Thyroid gland (tissue), 4 donors: ENCODE measurements at regions not wholly inside any gene's neighbourhood (a gene's known extent, or its start where the extent isn't known, plus 50 kb on each side); places are given as distances from the start of the nearest gene placed in this dataset.

Experiments used
- DNase-seq, 2 donors: peaks; one replicate each; pipeline ENCODE4 v3.0.0-alpha.2; 2019
- H3K27ac ChIP-seq, 3 donors: fragments of 200-600 bp; sonication (generic); 1 replicate in 2 of 3; 2 replicates in 1 of 3; pipeline ENCODE4 v1.5.1; 2016 to 2019; ENCODE audit warnings: mild to moderate bottlenecking in 1 of 3, moderate library complexity in 1 of 3
- H3K27me3 ChIP-seq: fragments of 200-600 bp; sonication (generic); one replicate; pipeline ENCODE4 v1.5.1; 2019
- H3K36me3 ChIP-seq, 2 donors: fragments of 200-600 bp; sonication (generic); one replicate each; pipeline ENCODE4 v1.5.1; 2016 to 2019
- H3K4me1 ChIP-seq, 2 donors: fragments of 200-600 bp; sonication (generic); one replicate each; pipeline ENCODE4 v1.5.1; 2017 to 2019
- H3K4me3 ChIP-seq, 3 donors: fragments of 200-600 bp; sonication (generic); replicated peaks in 1 of 3; 1 replicate in 2 of 3; 2 replicates in 1 of 3; pipeline ENCODE4 v1.5.1; 2016; ENCODE audit warnings: mild to moderate bottlenecking in 1 of 3
- H3K9me3 ChIP-seq: fragments of 200-600 bp; sonication (generic); one replicate; pipeline ENCODE4 v1.5.1; 2017
- CTCF ChIP-seq, 6 experiments: fragments of 200-600 bp in 3 of 6; fragments of 450-650 bp in 3 of 6; sonication (generic) in 3 of 6; IDR thresholded peaks; one replicate each; pipeline ENCODE4 v1.5.1; 2016 to 2019; ENCODE audit warnings: antibody characterized with exemption in 6 of 6, mild to moderate bottlenecking in 2 of 6, inconsistent platforms in 1 of 6, moderate library complexity in 1 of 6
- POLR2A ChIP-seq, 2 donors: fragments of 450-650 bp; IDR thresholded peaks; one replicate each; pipeline ENCODE4 v1.6.1; 2017; ENCODE audit warnings: antibody characterized with exemption in 2 of 2, mild to moderate bottlenecking in 2 of 2, moderate library complexity in 1 of 2
- WGBS, 2 donors: methylation state at CpG; one replicate each; pipeline ENCODE4 v1.1.5; 2017; 5-methylcytosine and 5-hydroxymethylcytosine counted together
- intact Hi-C: fragments of 100-400 bp; cut with DNase I; formaldehyde crosslinking; loops from one replicate; pipeline ENCODE4 v1.15.1; 2023

GRCh38 chr6:145525038-145525437 is 210.3 kb downstream of the EPM2A start:
- H3K4me1 ChIP-seq, result no peaks in the 10 kb centered on the region
- H3K36me3 ChIP-seq, result no peaks in the 10 kb centered on the region
- no peak for TF ChIP-seq CTCF (IDR thresholded peaks at IDR 0.05)
- no peak for TF ChIP-seq POLR2A (IDR thresholded peaks at IDR 0.05)
- H3K9me3 ChIP-seq, result no peaks in the 10 kb centered on the region
- intact Hi-C loops, result no loop called here
- H3K4me3 ChIP-seq, result no peak overlapping the region
- DNase-seq, result no peak
- no peaks in the 10 kb centered on the region for H3K27me3 ChIP-seq
- 91% methylated on average over 3 of the region's 3 CpGs for WGBS, 2 donors
- H3K27ac ChIP-seq, result no peak overlapping the region

GRCh38 chr6:145529582-145529981 is 205.7 kb downstream of the EPM2A start:
- DNase-seq, result no peak
- Histone ChIP-seq H3K4me1 (no peaks in the 10 kb centered on the region), H3K27ac (no peak overlapping the region), H3K4me3 (no peak overlapping the region), H3K27me3 (no peaks in the 10 kb centered on the region), H3K36me3 (no peaks in the 10 kb centered on the region), H3K9me3 (no peaks in the 10 kb centered on the region)
- intact Hi-C loops, result no loop called here
- TF ChIP-seq POLR2A (IDR thresholded peaks at IDR 0.05) (no peak), CTCF (IDR thresholded peaks at IDR 0.05) (no peak)
- WGBS, 2 donors, result 72 to 86% methylated on average over 2 of the region's 2 CpGs

- Histone ChIP-seq H3K36me3 (no peaks in the 10 kb centered on the region), H3K4me3 (no peak overlapping the region), H3K9me3 (no peaks in the 10 kb centered on the region), H3K27me3 (no peaks in the 10 kb centered on the region), H3K27ac (no peak overlapping the region), H3K4me1 (no peaks in the 10 kb centered on the region)
- intact Hi-C loops, result no loop called here
- no peak for TF ChIP-seq POLR2A (IDR thresholded peaks at IDR 0.05)
- TF ChIP-seq CTCF (IDR thresholded peaks at IDR 0.05), result no peak
- no peak for DNase-seq
These were observed 204.9 kb downstream of the EPM2A start for GRCh38 chr6:145530454-145530853.

- TF ChIP-seq CTCF (IDR thresholded peaks at IDR 0.05), result no peak
- TF ChIP-seq POLR2A (IDR thresholded peaks at IDR 0.05), result no peak
- DNase-seq, result no peak
- Histone ChIP-seq H3K9me3 (no peaks in the 10 kb centered on the region), H3K4me3 (no peak overlapping the region), H3K27ac (no peak overlapping the region), H3K36me3 (no peaks in the 10 kb centered on the region), H3K27me3 (no peaks in the 10 kb centered on the region), H3K4me1 (no peaks in the 10 kb centered on the region)
- 62 to 66% methylated on average over 1 of the region's 1 CpG for WGBS, 2 donors
- intact Hi-C loops, result no loop called here
These were observed 204.3 kb downstream of the EPM2A start for GRCh38 chr6:145531032-145531431.

- H3K27ac ChIP-seq, result no peak overlapping the region
- H3K9me3 ChIP-seq, result no peaks in the 10 kb centered on the region
- TF ChIP-seq CTCF (IDR thresholded peaks at IDR 0.05) (no peak), POLR2A (IDR thresholded peaks at IDR 0.05) (no peak)
- H3K4me3 ChIP-seq, result no peak overlapping the region
- no peak for DNase-seq
- no peaks in the 10 kb centered on the region for H3K36me3 ChIP-seq
- no peaks in the 10 kb centered on the region for H3K27me3 ChIP-seq
- 38 to 45% methylated on average over 3 of the region's 3 CpGs for WGBS, 2 donors
- H3K4me1 ChIP-seq, result no peaks in the 10 kb centered on the region
- intact Hi-C loops, result no loop called here
These were observed 203.5 kb downstream of the EPM2A start for GRCh38 chr6:145531822-145532221.
